ENCODE measurements at regions not wholly inside any gene's neighbourhood (a gene's known extent, or its start where the extent isn't known, plus 50 kb on each side); places are given as distances from the start of the nearest gene placed in this dataset.

- Histone ChIP-seq H3K9me3 (ENCODE audit: insufficient read depth, low read depth, low read length) (no peaks in the 10 kb centered on the region), H3K27me3 (ENCODE audit: insufficient read depth, low read length) (no peaks in the 10 kb centered on the region), H3K4me3 (ENCODE audit: low read length) (no peak overlapping the region), H3K36me3 (ENCODE audit: insufficient read depth, low read length) (no peaks in the 10 kb centered on the region), H3K4me1 (ENCODE audit: insufficient read depth, low read length) (no peaks in the 10 kb centered on the region), H3K9ac (ENCODE audit: low read depth, low read length) (no peak overlapping the region), H3K27ac (ENCODE audit: low read depth, low read length) (no peak overlapping the region)
- WGBS, result 89% methylated on average over 4 of the region's 4 CpGs
Measured at GRCh38 chr19:28972058-28972852, 240.7 kb downstream of the UQCRFS1 start.

GRCh38 chr19:28971513-28971912 lies 241.4 kb downstream of the UQCRFS1 start:
- no peak overlapping the region for H3K27ac ChIP-seq (ENCODE audit: low read depth, low read length)
- no peak overlapping the region for H3K9ac ChIP-seq (ENCODE audit: low read depth, low read length)
- 92% methylated on average over 2 of the region's 2 CpGs for WGBS
- no peaks in the 10 kb centered on the region for H3K4me1 ChIP-seq (ENCODE audit: insufficient read depth, low read length)
- H3K36me3 ChIP-seq (ENCODE audit: insufficient read depth, low read length), result no peaks in the 10 kb centered on the region
- H3K4me3 ChIP-seq (ENCODE audit: low read length), result no peak overlapping the region
- no peaks in the 10 kb centered on the region for H3K9me3 ChIP-seq (ENCODE audit: insufficient read depth, low read depth, low read length)
- no peaks in the 10 kb centered on the region for H3K27me3 ChIP-seq (ENCODE audit: insufficient read depth, low read length)

GRCh38 chr19:28971049-28971448 lies 241.9 kb downstream of the UQCRFS1 start:
- Histone ChIP-seq H3K4me3 (ENCODE audit: low read length) (no peak overlapping the region), H3K4me1 (ENCODE audit: insufficient read depth, low read length) (no peaks in the 10 kb centered on the region), H3K36me3 (ENCODE audit: insufficient read depth, low read length) (no peaks in the 10 kb centered on the region), H3K27ac (ENCODE audit: low read depth, low read length) (no peak overlapping the region), H3K27me3 (ENCODE audit: insufficient read depth, low read length) (no peaks in the 10 kb centered on the region), H3K9ac (ENCODE audit: low read depth, low read length) (no peak overlapping the region), H3K9me3 (ENCODE audit: insufficient read depth, low read depth, low read length) (no peaks in the 10 kb centered on the region)
- WGBS, result 91% methylated on average over 6 of the region's 6 CpGs

GRCh38 chr19:28968721-28969120 lies 244.2 kb downstream of the UQCRFS1 start:
- H3K4me3 ChIP-seq (ENCODE audit: low read length), result no peak overlapping the region
- no peaks in the 10 kb centered on the region for H3K4me1 ChIP-seq (ENCODE audit: insufficient read depth, low read length)
- 95% methylated on average over 2 of the region's 2 CpGs for WGBS
- no peaks in the 10 kb centered on the region for H3K27me3 ChIP-seq (ENCODE audit: insufficient read depth, low read length)
- H3K27ac ChIP-seq (ENCODE audit: low read depth, low read length), result no peak overlapping the region
- no peaks in the 10 kb centered on the region for H3K9me3 ChIP-seq (ENCODE audit: insufficient read depth, low read depth, low read length)
- H3K36me3 ChIP-seq (ENCODE audit: insufficient read depth, low read length), result no peaks in the 10 kb centered on the region
- H3K9ac ChIP-seq (ENCODE audit: low read depth, low read length), result no peak overlapping the region

GRCh38 chr19:28966737-28967399 lies 246.1 kb downstream of the UQCRFS1 start:
- Histone ChIP-seq H3K4me3 (ENCODE audit: low read length) (no peak overlapping the region), H3K36me3 (ENCODE audit: insufficient read depth, low read length) (no peaks in the 10 kb centered on the region), H3K27me3 (ENCODE audit: insufficient read depth, low read length) (no peaks in the 10 kb centered on the region), H3K4me1 (ENCODE audit: insufficient read depth, low read length) (no peaks in the 10 kb centered on the region), H3K9me3 (ENCODE audit: insufficient read depth, low read depth, low read length) (no peaks in the 10 kb centered on the region), H3K9ac (ENCODE audit: low read depth, low read length) (no peak overlapping the region), H3K27ac (ENCODE audit: low read depth, low read length) (no peak overlapping the region)
- 92% methylated on average over 8 of the region's 8 CpGs for WGBS

GRCh38 chr19:28964500-28964899 lies 248.5 kb downstream of the UQCRFS1 start:
- Histone ChIP-seq H3K36me3 (ENCODE audit: insufficient read depth, low read length) (no peaks in the 10 kb centered on the region), H3K9me3 (ENCODE audit: insufficient read depth, low read depth, low read length) (no peaks in the 10 kb centered on the region), H3K4me3 (ENCODE audit: low read length) (no peak overlapping the region), H3K27me3 (ENCODE audit: insufficient read depth, low read length) (no peaks in the 10 kb centered on the region), H3K27ac (ENCODE audit: low read depth, low read length) (no peak overlapping the region), H3K9ac (ENCODE audit: low read depth, low read length) (no peak overlapping the region), H3K4me1 (ENCODE audit: insufficient read depth, low read length) (no peaks in the 10 kb centered on the region)
- 28% methylated on average over 1 of the region's 2 CpGs for WGBS

GRCh38 chr19:28963486-28964250 lies 249.3 kb downstream of the UQCRFS1 start:
- no peak overlapping the region for H3K27ac ChIP-seq (ENCODE audit: low read depth, low read length)
- H3K9ac ChIP-seq (ENCODE audit: low read depth, low read length), result no peak overlapping the region
- H3K36me3 ChIP-seq (ENCODE audit: insufficient read depth, low read length), result no peaks in the 10 kb centered on the region
- H3K4me1 ChIP-seq (ENCODE audit: insufficient read depth, low read length), result no peaks in the 10 kb centered on the region
- H3K27me3 ChIP-seq (ENCODE audit: insufficient read depth, low read length), result no peaks in the 10 kb centered on the region
- WGBS, result 95% methylated on average over 6 of the region's 7 CpGs
- no peak overlapping the region for H3K4me3 ChIP-seq (ENCODE audit: low read length)
- H3K9me3 ChIP-seq (ENCODE audit: insufficient read depth, low read depth, low read length), result no peaks in the 10 kb centered on the region

- no peaks in the 10 kb centered on the region for H3K4me1 ChIP-seq (ENCODE audit: insufficient read depth, low read length)
- H3K9ac ChIP-seq (ENCODE audit: low read depth, low read length), result no peak overlapping the region
- no peak overlapping the region for H3K27ac ChIP-seq (ENCODE audit: low read depth, low read length)
- peaks cover 15% of the 10 kb centered on the region for H3K9me3 ChIP-seq (ENCODE audit: insufficient read depth, low read depth, low read length)
- H3K27me3 ChIP-seq (ENCODE audit: insufficient read depth, low read length), result no peaks in the 10 kb centered on the region
- H3K4me3 ChIP-seq (ENCODE audit: low read length), result no peak overlapping the region
- 100% methylated on average over 1 of the region's 1 CpG for WGBS
- no peaks in the 10 kb centered on the region for H3K36me3 ChIP-seq (ENCODE audit: insufficient read depth, low read length)
Measured at GRCh38 chr19:28961772-28962500, 251.0 kb downstream of the UQCRFS1 start.

GRCh38 chr19:28960986-28961705 lies 251.8 kb downstream of the UQCRFS1 start:
- Histone ChIP-seq H3K4me1 (ENCODE audit: insufficient read depth, low read length) (no peaks in the 10 kb centered on the region), H3K4me3 (ENCODE audit: low read length) (no peak overlapping the region), H3K36me3 (ENCODE audit: insufficient read depth, low read length) (no peaks in the 10 kb centered on the region), H3K9me3 (ENCODE audit: insufficient read depth, low read depth, low read length) (peaks cover 18% of the 10 kb centered on the region), H3K27me3 (ENCODE audit: insufficient read depth, low read length) (no peaks in the 10 kb centered on the region), H3K9ac (ENCODE audit: low read depth, low read length) (no peak overlapping the region), H3K27ac (ENCODE audit: low read depth, low read length) (no peak overlapping the region)
- 92% methylated on average over 4 of the region's 4 CpGs for WGBS

GRCh38 chr19:28960586-28960985 lies 252.4 kb downstream of the UQCRFS1 start:
- Histone ChIP-seq H3K4me3 (ENCODE audit: low read length) (no peak overlapping the region), H3K4me1 (ENCODE audit: insufficient read depth, low read length) (no peaks in the 10 kb centered on the region), H3K9ac (ENCODE audit: low read depth, low read length) (no peak overlapping the region), H3K27me3 (ENCODE audit: insufficient read depth, low read length) (no peaks in the 10 kb centered on the region), H3K36me3 (ENCODE audit: insufficient read depth, low read length) (no peaks in the 10 kb centered on the region), H3K27ac (ENCODE audit: low read depth, low read length) (no peak overlapping the region), H3K9me3 (ENCODE audit: insufficient read depth, low read depth, low read length) (peaks cover 18% of the 10 kb centered on the region)
- WGBS, result 92% methylated on average over 1 of the region's 1 CpG
